Mesenchymal stem cell (in vitro differentiated cells and primary cell): ENCODE measurements at regions not wholly inside any gene's neighbourhood (a gene's known extent, or its start where the extent isn't known, plus 50 kb on each side); places are given as distances from the start of the nearest gene placed in this dataset.
"Not testable (repeated sequence)": the region's sequence is repeated elsewhere in the genome, so short reads cannot be mapped to it uniquely, and the experiment has no call there.

Experiments
- DNase-seq: peaks from one replicate; pipeline ENCODE4 v3.0.0-alpha.2; 2013
- H2AFZ ChIP-seq: one replicate; pipeline ENCODE4 v1.6.1; 2013; ENCODE audit warnings: low read depth, mild to moderate bottlenecking, control low read depth, inconsistent platforms, low read length, moderate library complexity
- H2AK5ac ChIP-seq: 2 replicates; pipeline ENCODE4 v1.6.1; 2013; ENCODE audit warnings: low read length, moderate library complexity, mild to moderate bottlenecking, inconsistent platforms; ENCODE audit not compliant: severe bottlenecking
- H2BK120ac ChIP-seq: one replicate; pipeline ENCODE4 v1.6.1; 2013; ENCODE audit warnings: low read depth, mild to moderate bottlenecking, inconsistent platforms, low read length, moderate library complexity
- H2BK12ac ChIP-seq, 2 experiments: one replicate each; pipeline ENCODE4 v1.6.1; 2013; ENCODE audit warnings: inconsistent platforms in 2 of 2, low read length in 2 of 2, mild to moderate bottlenecking in 2 of 2, moderate library complexity in 2 of 2, control low read depth in 1 of 2
- H2BK15ac ChIP-seq: one replicate; pipeline ENCODE4 v1.6.1; 2013; ENCODE audit warnings: mild to moderate bottlenecking, low read depth, inconsistent platforms; ENCODE audit not compliant: poor library complexity, severe bottlenecking
- H2BK5ac ChIP-seq: 2 replicates; pipeline ENCODE4 v1.6.1; 2013; ENCODE audit warnings: low read depth, mild to moderate bottlenecking, low read length, control low read depth, inconsistent platforms; ENCODE audit not compliant: poor library complexity, severe bottlenecking
- H3K14ac ChIP-seq, 2 experiments: one replicate each; pipeline ENCODE4 v1.6.1; 2013; ENCODE audit warnings: inconsistent platforms in 2 of 2, low read length in 2 of 2, control low read depth in 1 of 2, mild to moderate bottlenecking in 1 of 2, moderate library complexity in 1 of 2
- H3K18ac ChIP-seq, 2 experiments: one replicate each; pipeline ENCODE4 v1.6.1; 2013; ENCODE audit warnings: inconsistent platforms in 2 of 2, low read length in 2 of 2, control low read depth in 1 of 2, low read depth in 1 of 2, mild to moderate bottlenecking in 1 of 2
- H3K23ac ChIP-seq, 2 experiments: one replicate each; pipeline ENCODE4 v1.6.1; 2013; ENCODE audit warnings: inconsistent platforms in 2 of 2, low read length in 2 of 2, mild to moderate bottlenecking in 2 of 2, moderate library complexity in 2 of 2, control low read depth in 1 of 2
- H3K27ac ChIP-seq: 2 replicates; pipeline ENCODE4 v1.5.1; 2013; ENCODE audit warnings: mild to moderate bottlenecking, moderate library complexity, low read length, control low read depth, inconsistent platforms; ENCODE audit not compliant: poor library complexity, severe bottlenecking
- H3K27me3 ChIP-seq, 2 experiments: 2 replicates each; pipeline versions ENCODE4 v1.6.1 to v1.7.0; 2013; ENCODE audit warnings: low read length in 2 of 2, mild to moderate bottlenecking in 2 of 2, moderate library complexity in 2 of 2, control low read depth in 1 of 2, inconsistent platforms in 1 of 2; ENCODE audit not compliant: control insufficient read depth in 1 of 2, insufficient read depth in 1 of 2
- H3K36me3 ChIP-seq, 2 experiments: 2 replicates each; pipeline versions ENCODE4 v1.6.1 to v1.7.0; 2013; ENCODE audit warnings: low read length in 2 of 2, control low read depth in 1 of 2, inconsistent platforms in 1 of 2, low read depth in 1 of 2, mild to moderate bottlenecking in 1 of 2; ENCODE audit not compliant: insufficient read depth in 2 of 2, control insufficient read depth in 1 of 2
- H3K4ac ChIP-seq, 2 experiments: one replicate each; pipeline ENCODE4 v1.6.1; 2013; ENCODE audit warnings: inconsistent platforms in 2 of 2, low read length in 2 of 2, mild to moderate bottlenecking in 2 of 2, moderate library complexity in 2 of 2, control low read depth in 1 of 2, low read depth in 1 of 2
- H3K4me1 ChIP-seq: 2 replicates; pipeline ENCODE4 v1.6.1; 2013; ENCODE audit warnings: low read depth, low read length, control low read depth; ENCODE audit not compliant: control insufficient read depth, insufficient read depth
- H3K4me2 ChIP-seq: 2 replicates; pipeline ENCODE4 v1.6.1; 2013; ENCODE audit warnings: low read length, mild to moderate bottlenecking, inconsistent platforms; ENCODE audit not compliant: poor library complexity, severe bottlenecking
- H3K4me3 ChIP-seq, 2 experiments: 2 replicates each; pipeline versions ENCODE4 v1.5.1 to v1.7.0; 2013; ENCODE audit warnings: low read length in 2 of 2, mild to moderate bottlenecking in 2 of 2, control low read depth in 1 of 2, low read depth in 1 of 2; ENCODE audit not compliant: insufficient read depth in 1 of 2
- H3K79me1 ChIP-seq: replicated peaks from 2 replicates; pipeline ENCODE4 v1.6.1; 2013; ENCODE audit warnings: mild to moderate bottlenecking, control low read depth, low read length, inconsistent platforms; ENCODE audit not compliant: poor library complexity, severe bottlenecking
- H3K9ac ChIP-seq: 2 replicates; pipeline ENCODE4 v1.7.0; 2013; ENCODE audit warnings: mild to moderate bottlenecking, low read length, moderate library complexity
- H3K9me3 ChIP-seq: 2 replicates; pipeline ENCODE4 v1.7.0; 2013; ENCODE audit warnings: mild to moderate bottlenecking, low read length; ENCODE audit not compliant: control insufficient read depth
- H4K8ac ChIP-seq: one replicate; pipeline ENCODE4 v1.6.1; 2013; ENCODE audit warnings: inconsistent platforms, mild to moderate bottlenecking, low read length, moderate library complexity
- H4K91ac ChIP-seq: one replicate; pipeline ENCODE4 v1.6.1; 2013; ENCODE audit warnings: mild to moderate bottlenecking, low read length, inconsistent platforms
- WGBS: methylation state at CpG from one replicate; pipeline ENCODE4 v1.1.7; 2013; ENCODE audit warnings: mixed read lengths; 5-methylcytosine and 5-hydroxymethylcytosine counted together

DNA sequence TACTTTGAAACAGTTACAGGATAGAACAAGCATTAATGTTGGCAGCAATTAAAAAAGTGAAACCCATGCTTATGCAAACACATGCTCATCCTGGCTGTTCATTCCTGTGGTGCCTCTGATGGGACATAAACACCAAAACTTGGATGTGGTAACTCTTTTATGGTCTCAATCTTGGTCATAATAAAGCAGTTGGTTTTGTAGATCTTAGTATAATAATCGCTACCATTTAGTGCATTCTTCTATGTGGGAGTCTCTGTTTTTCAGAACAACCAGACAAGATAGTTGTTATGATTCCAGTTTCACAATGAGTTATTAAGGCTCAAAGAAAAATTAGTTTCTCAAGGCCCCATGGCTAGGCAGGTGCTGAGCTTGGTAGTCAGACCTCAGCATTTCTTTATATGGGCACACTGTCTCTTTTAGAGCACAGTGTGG is 184.0 kb downstream of the UTRN start:
- no peaks in the 10 kb centered on the region for H3K27me3 ChIP-seq
- H2AK5ac ChIP-seq: no peak overlapping the region
- no peak overlapping the region for H4K8ac ChIP-seq
- no peak overlapping the region for H2BK5ac ChIP-seq
- peaks cover 19% of the 10 kb centered on the region for H3K79me1 ChIP-seq
- H3K23ac ChIP-seq: no peak overlapping the region
- no peak overlapping the region for H3K4ac ChIP-seq
- no peak overlapping the region for H2BK15ac ChIP-seq
- H2AFZ ChIP-seq: no peak overlapping the region
- no peak overlapping the region for H4K91ac ChIP-seq
- no peak overlapping the region for H3K9ac ChIP-seq
- H2BK12ac ChIP-seq: no peak overlapping the region
- H3K4me3 ChIP-seq: no peak overlapping the region
- DNase-seq: no peak
- H3K36me3 ChIP-seq: peaks cover 11 to 60% of the 10 kb centered on the region in 2 experiments
- H3K14ac ChIP-seq: no peak overlapping the region
- no peaks in the 10 kb centered on the region for H3K9me3 ChIP-seq
- peaks cover 2% of the 10 kb centered on the region for H3K4me1 ChIP-seq
- H2BK120ac ChIP-seq: no peak overlapping the region
- H3K18ac ChIP-seq: no peak overlapping the region
- H3K27ac ChIP-seq: no peak overlapping the region
- no peak overlapping the region for H3K4me2 ChIP-seq
- 100% methylated on average over 1 of the region's 1 CpG for WGBS

DNA sequence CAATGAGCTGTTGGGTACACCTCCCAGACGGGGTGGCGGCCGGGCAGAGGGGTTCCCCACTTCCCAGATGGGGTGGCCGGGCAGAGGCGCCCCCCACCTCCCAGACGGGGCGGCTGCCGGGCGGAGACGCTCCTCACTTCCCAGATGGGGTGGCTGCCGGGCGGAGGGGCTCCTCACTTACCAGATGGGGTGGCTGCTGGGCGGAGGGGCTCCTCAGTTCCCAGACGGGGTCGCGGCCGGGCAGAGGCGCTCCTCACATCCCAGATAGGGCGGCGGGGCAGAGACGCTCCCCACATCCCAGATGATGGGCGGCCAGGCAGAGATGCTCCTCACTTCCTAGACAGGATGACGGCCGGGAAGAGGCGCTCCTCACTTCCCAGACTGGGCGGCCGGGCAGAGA is 185.1 kb downstream of the UTRN start:
- H2BK12ac ChIP-seq, H2AFZ ChIP-seq, H3K9ac ChIP-seq, H2BK15ac ChIP-seq, H3K4ac ChIP-seq, H2BK120ac ChIP-seq, H3K4me3 ChIP-seq, H3K4me1 ChIP-seq, H2BK5ac ChIP-seq, H4K8ac ChIP-seq, DNase-seq, H2AK5ac ChIP-seq, H3K18ac ChIP-seq, H3K27ac ChIP-seq, H3K9me3 ChIP-seq, H3K4me2 ChIP-seq, H3K14ac ChIP-seq, H4K91ac ChIP-seq, H3K27me3 ChIP-seq, H3K23ac ChIP-seq: not testable (repeated sequence)
- peaks cover 19% of the 10 kb centered on the region for H3K79me1 ChIP-seq
- WGBS: 98% methylated on average over 24 of the region's 27 CpGs
- H3K36me3 ChIP-seq: peaks cover 8 to 64% of the 10 kb centered on the region in 2 experiments

DNA sequence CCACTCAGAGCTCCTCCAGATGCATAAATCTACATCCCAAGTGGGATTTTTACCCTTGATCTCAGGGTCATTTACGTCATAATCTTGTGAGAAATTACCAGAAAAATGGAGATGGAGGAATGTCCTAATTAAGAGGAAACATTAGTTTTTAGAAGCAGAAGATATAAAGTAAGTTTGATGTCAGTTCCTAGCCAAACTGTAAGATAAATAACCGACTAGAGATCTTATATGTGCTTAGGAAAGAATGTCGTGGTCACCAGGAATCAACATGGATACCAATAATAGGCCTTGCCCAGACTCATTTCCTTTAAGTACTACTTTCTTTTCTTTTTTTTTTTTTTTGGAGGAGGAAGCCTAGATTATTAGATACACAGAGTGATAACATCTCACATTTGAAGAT is 186.9 kb downstream of the UTRN start:
- Histone ChIP-seq H4K8ac (no peak overlapping the region), H4K91ac (no peak overlapping the region), H3K27me3 (no peaks in the 10 kb centered on the region), H2BK5ac (no peak overlapping the region), H3K14ac (no peak overlapping the region), H3K36me3 (peaks cover 15 to 66% of the 10 kb centered on the region in 2 experiments), H2BK120ac (no peak overlapping the region), H3K27ac (no peak overlapping the region), H3K23ac (no peak overlapping the region), H3K9me3 (no peaks in the 10 kb centered on the region), H2BK12ac (no peak overlapping the region), H3K4ac (no peak overlapping the region), H3K9ac (no peak overlapping the region), H3K4me1 (peaks cover 2% of the 10 kb centered on the region), H3K4me3 (no peak overlapping the region), H2BK15ac (no peak overlapping the region), H3K79me1 (peaks cover 28% of the 10 kb centered on the region), H3K4me2 (no peak overlapping the region), H2AFZ (no peak overlapping the region), H2AK5ac (no peak overlapping the region), H3K18ac (no peak overlapping the region)
- DNase-seq: peak; percentile 64
- WGBS: 55% methylated on average over 2 of the region's 3 CpGs

DNA sequence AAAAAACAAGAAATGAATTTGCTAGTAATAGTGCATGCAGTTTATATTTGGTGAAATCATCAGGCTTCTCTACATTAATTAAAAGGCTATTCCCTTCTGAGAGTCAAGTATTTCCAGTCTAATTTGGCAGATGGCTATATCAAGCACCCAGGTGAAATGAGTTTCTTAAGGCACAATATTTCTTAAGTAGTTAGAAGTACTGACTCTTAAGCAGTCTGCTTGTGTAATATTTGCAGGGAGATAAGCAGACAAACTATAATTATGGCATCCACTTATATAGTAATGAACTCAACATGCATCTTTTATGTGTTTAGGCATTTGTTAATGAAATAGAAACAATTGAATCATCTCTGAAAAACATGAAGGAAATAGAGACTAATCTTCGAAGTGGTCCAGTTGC is 189.2 kb downstream of the UTRN start:
- H4K8ac ChIP-seq: no peak overlapping the region
- no peak overlapping the region for H2BK15ac ChIP-seq
- no peak overlapping the region for H2AFZ ChIP-seq
- 97% methylated on average over 1 of the region's 1 CpG for WGBS
- H3K27me3 ChIP-seq: no peaks in the 10 kb centered on the region
- H3K23ac ChIP-seq: no peak overlapping the region
- H3K4me2 ChIP-seq: no peak overlapping the region
- H4K91ac ChIP-seq: no peak overlapping the region
- no peak overlapping the region for H3K27ac ChIP-seq
- DNase-seq: no peak
- H3K14ac ChIP-seq: no peak overlapping the region
- peaks cover 2% of the 10 kb centered on the region for H3K4me1 ChIP-seq
- H3K9ac ChIP-seq: no peak overlapping the region
- H2AK5ac ChIP-seq: no peak overlapping the region
- H3K18ac ChIP-seq: no peak overlapping the region
- no peak overlapping the region for H2BK12ac ChIP-seq
- H3K9me3 ChIP-seq: no peaks in the 10 kb centered on the region
- no peak overlapping the region for H2BK5ac ChIP-seq
- H3K79me1 ChIP-seq: peaks cover 21% of the 10 kb centered on the region
- H3K36me3 ChIP-seq: peaks cover 15 to 51% of the 10 kb centered on the region in 2 experiments
- no peak overlapping the region for H3K4me3 ChIP-seq
- no peak overlapping the region for H2BK120ac ChIP-seq
- no peak overlapping the region for H3K4ac ChIP-seq
